GOT3 (cell line): ENCODE measurements at regions not wholly inside any gene's neighbourhood (a gene's known extent, or its start where the extent isn't known, plus 50 kb on each side); places are given as distances from the start of the nearest gene placed in this dataset.
"Not testable (repeated sequence)": the region's sequence is repeated elsewhere in the genome, so short reads cannot be mapped to it uniquely, and the experiment has no call there.

ENCODE experiments used
- DNase-seq: peaks from one replicate; lab custom pipeline; 2025; ENCODE audit warnings: mixed read lengths; lab: John Stamatoyannopoulos, UW

- DNase-seq = no peak
These were observed 167.9 kb upstream of the IRF2BP2 start for GRCh38 chr1:234777856-234778220.

GRCh38 chr1:234776876-234777855 lies 167.2 kb upstream of the IRF2BP2 start:
- DNase-seq = no peak

- no peak for DNase-seq
These were observed 166.4 kb upstream of the IRF2BP2 start for GRCh38 chr1:234776256-234776875.

GRCh38 chr1:234775477-234776246 lies 165.7 kb upstream of the IRF2BP2 start:
- DNase-seq = no peak

- DNase-seq = no peak
These were observed 165.0 kb upstream of the IRF2BP2 start for GRCh38 chr1:234774971-234775370.

GRCh38 chr1:234773936-234774677 lies 164.1 kb upstream of the IRF2BP2 start:
- no peak for DNase-seq

DNA sequence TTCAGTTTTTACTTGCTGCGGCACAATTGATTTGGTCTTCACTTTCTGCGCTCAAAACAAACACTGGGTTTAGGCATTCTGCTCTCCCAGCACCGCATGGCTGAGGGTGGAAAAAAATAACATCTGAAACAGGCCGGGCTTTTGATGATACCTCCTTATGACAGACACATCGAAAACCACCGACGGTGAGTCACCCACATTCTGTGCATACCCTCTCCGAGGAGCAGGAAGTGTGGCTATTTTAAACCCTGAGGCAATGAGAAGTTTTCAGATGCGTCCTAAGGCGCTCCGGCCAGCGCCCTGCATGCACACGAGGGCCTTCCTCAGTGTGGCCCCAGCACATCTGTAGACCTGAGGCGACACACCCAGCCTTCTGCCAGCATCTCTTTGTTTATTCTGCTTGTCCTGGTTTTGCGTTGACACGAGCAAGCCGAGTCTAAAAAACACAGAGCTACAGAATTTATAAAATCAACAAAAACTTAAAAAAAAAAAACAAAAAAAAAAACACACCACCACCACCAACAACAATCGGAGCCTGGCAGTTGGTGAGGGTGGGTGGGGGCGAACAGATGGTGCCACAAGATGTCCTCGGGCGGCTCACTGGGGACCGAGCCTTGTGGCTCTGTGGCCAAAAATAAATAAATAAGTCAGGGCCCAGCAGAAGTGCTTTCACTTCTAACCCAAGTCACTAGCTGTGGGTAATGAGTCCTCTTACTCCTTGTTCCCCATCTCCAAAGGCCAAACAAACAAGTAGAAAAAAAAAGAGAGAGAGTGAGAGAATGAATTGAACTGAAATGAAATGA lies 162.6 kb upstream of the IRF2BP2 start:
- peak; percentile 41 for DNase-seq

GRCh38 chr1:234771642-234772344 lies 161.8 kb upstream of the IRF2BP2 start:
- no peak for DNase-seq

- no peak for DNase-seq
These were observed 161.1 kb upstream of the IRF2BP2 start for GRCh38 chr1:234770924-234771540.

DNA sequence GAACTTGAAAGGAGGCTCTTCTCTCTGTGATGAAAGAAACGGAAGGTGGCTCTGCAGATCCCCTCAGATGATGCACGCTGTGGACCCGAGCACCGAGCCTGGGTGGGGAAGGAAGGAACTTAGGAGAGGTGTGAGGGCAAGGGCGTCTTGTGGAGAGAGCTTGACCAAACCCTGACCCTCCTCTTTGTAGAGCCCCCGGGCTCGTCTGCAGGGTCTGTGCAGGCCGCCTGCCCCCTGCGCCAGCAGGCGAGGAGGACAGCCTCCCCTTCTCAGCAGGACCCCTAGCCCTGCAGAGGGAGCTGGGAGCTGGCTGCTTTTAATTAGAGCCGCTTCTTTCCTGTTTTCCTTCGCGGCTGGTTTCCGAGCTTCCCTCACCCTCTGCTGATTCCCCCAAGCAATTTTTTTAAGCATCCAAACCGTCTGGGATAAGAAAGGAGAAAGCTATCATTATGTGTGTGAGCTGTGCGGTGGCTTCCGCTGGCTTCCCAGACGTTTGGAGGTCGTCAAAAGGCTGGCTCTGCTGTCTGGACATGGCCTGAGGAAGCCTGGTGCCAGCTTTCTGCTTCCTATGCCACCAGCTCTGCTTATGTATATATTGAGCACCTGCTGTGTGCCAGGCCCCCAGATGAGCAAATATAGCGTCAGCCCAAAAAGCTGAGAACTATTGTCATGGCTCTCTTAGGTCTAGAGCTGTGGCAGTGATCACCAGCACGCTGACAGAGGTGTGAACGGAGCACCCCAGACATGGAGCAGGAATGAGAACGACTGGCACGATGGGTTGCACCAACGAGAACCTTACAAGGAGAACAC lies 160.2 kb upstream of the IRF2BP2 start:
- no peak for DNase-seq

DNA sequence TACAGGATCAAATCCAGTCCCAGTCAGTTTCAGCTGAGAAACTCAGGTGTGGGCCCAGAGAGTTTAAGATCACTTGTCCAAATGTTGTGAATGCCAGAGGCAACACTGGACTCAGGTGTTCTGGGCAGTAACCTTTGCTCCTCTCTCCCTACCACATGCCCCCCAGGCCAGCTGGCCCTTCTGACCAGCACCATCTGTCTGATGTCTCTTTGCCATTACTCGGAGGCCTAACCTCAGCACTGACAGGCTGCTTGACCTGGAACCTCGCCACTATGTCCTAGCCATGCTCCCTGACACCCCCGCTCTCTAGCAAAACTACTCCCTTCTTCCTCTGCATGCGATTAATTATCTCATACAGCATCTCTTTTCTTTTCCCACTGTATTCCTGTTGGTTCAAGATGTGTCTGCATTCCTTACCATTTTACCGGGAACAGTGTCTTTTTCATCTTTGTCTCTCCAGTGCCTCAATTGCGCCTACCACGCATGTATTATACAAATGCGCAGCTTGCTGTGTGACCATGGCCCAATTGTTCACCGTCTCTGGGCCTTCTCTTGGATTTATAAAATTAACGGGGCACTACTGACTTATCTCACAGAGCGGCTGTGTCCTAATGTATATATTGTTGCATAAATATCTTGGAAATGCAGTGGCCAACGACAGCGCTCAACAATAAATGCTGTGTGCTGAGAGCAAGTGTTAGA lies 159.5 kb upstream of the IRF2BP2 start:
- DNase-seq = no peak

- DNase-seq = no peak
These were observed 158.7 kb upstream of the IRF2BP2 start for GRCh38 chr1:234768569-234769283.

DNA sequence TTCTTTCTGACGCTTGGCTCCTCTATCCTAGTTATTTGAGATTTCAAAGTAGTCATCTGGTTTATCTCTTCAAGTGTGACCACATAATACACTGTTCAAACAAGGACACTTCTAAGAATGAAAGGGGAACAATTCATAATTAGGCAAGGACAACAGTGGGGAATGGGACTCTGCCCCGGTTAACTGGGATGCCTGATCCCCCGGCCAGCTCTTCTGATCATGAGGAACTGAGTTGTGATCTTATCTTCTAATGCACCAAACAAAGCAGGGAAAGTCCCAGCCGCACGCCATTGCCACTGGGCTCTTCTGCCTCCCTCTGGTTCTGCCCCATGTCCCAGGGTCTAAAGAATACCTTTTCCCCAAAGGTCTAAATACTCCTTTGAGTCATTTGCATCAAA lies 158.2 kb upstream of the IRF2BP2 start:
- no peak for DNase-seq

- DNase-seq = no peak
These were observed 155.7 kb upstream of the IRF2BP2 start for GRCh38 chr1:234765672-234766071.

GRCh38 chr1:234765181-234765580 lies 155.2 kb upstream of the IRF2BP2 start:
- DNase-seq = no peak

- DNase-seq = no peak
These were observed 153.9 kb upstream of the IRF2BP2 start for GRCh38 chr1:234763910-234764309.

DNA sequence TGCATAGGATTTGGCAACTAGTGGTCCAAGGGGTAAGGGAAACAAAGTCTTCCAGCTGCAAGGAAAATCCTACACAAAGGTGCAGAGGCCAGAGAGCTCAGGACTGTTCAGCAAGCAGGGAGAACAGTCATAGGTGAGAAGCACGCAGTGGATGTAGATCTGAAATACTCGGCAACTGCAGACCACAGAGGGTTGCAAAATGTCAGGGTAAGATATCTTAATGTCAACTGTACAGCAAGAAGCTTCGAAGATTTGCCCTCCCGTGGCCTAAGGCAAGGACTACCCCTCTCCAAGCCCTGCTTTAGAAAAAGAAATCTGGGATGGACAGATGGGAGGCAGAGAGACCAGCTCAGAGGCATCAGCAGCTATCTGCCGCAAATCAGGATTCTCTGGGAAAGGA lies 153.4 kb upstream of the IRF2BP2 start:
- no peak for DNase-seq

DNA sequence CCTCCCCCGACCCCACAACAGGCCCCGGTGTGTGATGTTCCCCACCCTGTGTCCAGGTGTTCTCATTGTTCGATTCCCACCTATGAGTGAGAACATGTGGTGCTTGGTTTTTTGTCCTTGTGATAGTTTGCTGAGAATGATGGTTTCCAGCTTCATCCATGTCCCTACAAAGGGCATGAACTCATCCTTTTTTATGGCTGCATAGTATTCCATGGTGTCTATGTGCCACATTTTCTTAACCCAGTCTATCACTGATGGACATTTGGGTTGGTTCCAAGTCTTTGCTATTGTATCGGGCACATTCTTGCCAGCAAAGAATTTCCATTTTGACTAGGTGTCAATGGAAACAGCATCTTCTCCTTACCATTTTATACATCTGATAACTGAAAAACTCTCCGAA lies 152.1 kb upstream of the IRF2BP2 start:
- not testable (repeated sequence) for DNase-seq
